A673 (cell line): ENCODE measurements at regions not wholly inside any gene's neighbourhood (a gene's known extent, or its start where the extent isn't known, plus 50 kb on each side); places are given as distances from the start of the nearest gene placed in this dataset.

Source experiments
- BruUV-seq: library from RNA; stranded (reverse); fragments of 400-500 nt; replicated peaks from 2 replicates; lab custom pipeline; 2021; lab: Mats Ljungman, UMichigan
- CTCF ChIA-PET: fragments of 300-600 bp; sonication (Branson Sonifier 250); formaldehyde crosslinking; loops from one replicate; lab custom pipeline; 2022; ENCODE audit warnings: antibody characterized with exemption; lab: Charles Lee
- POLR2A ChIA-PET: fragments of 300-600 bp; sonication (Branson Sonifier 250); formaldehyde crosslinking; loops from one replicate; lab custom pipeline; 2022; ENCODE audit warnings: antibody characterized with exemption; ENCODE audit not compliant: low non-redundant PET; lab: Charles Lee
- DNase-seq: peaks from one replicate; pipeline ENCODE4 v3.0.0-alpha.2; 2015; ENCODE audit warnings: low spot score
- H3K27ac ChIP-seq: fragments of 200-600 bp; sonication (generic); 2 replicates; pipeline ENCODE4 v1.5.1; 2016; ENCODE audit warnings: mixed run types, low read depth, mild to moderate bottlenecking, mixed read lengths, antibody characterized with exemption, low read length; ENCODE audit not compliant: poor library complexity, severe bottlenecking
- H3K27me3 ChIP-seq: fragments of 200-600 bp; sonication (generic); replicated peaks from 2 replicates; pipeline ENCODE4 v1.6.1; 2017; ENCODE audit warnings: mixed run types, low read depth, mild to moderate bottlenecking, mixed read lengths, antibody characterized with exemption, low read length; ENCODE audit not compliant: insufficient read depth, poor library complexity
- H3K36me3 ChIP-seq: fragments of 200-600 bp; sonication (generic); 2 replicates; pipeline ENCODE4 v1.6.1; 2016; ENCODE audit warnings: mixed run types, mild to moderate bottlenecking, mixed read lengths, antibody characterized with exemption, low read length; ENCODE audit not compliant: insufficient read depth, poor library complexity, severe bottlenecking
- H3K4me1 ChIP-seq: fragments of 200-600 bp; sonication (generic); 2 replicates; pipeline ENCODE4 v1.6.1; 2017; ENCODE audit warnings: mixed run types, mild to moderate bottlenecking, mixed read lengths, antibody characterized with exemption, low read length; ENCODE audit not compliant: insufficient read depth, poor library complexity, severe bottlenecking
- H3K4me3 ChIP-seq: fragments of 200-600 bp; sonication (generic); 2 replicates; pipeline ENCODE4 v1.5.1; 2016; ENCODE audit warnings: low read depth, mixed run types, mild to moderate bottlenecking, mixed read lengths, low read length; ENCODE audit not compliant: poor library complexity, severe bottlenecking
- H3K9me3 ChIP-seq: fragments of 200-600 bp; sonication (generic); 2 replicates; pipeline ENCODE4 v1.6.1; 2016; ENCODE audit warnings: mixed run types, low read depth, mild to moderate bottlenecking, mixed read lengths, antibody characterized with exemption, low read length; ENCODE audit not compliant: poor library complexity, severe bottlenecking
- EZH2 ChIP-seq: fragments of 200-600 bp; sonication (generic); IDR thresholded peaks from 2 replicates; pipeline ENCODE4 v1.6.1; 2017; ENCODE audit warnings: borderline replicate concordance, low read depth, mild to moderate bottlenecking, mixed read lengths, antibody characterized with exemption, low read length; ENCODE audit not compliant: poor library complexity, severe bottlenecking
- intact Hi-C: fragments of 100-400 bp; cut with micrococcal nuclease; formaldehyde crosslinking; loops from one replicate; pipeline ENCODE4 v1.10.0; 2022; ENCODE audit not compliant: unreplicated experiment
- TF ChIP-seq, protein P1 (sequence below): fragments of 300-800, 200-600 bp; sonication (generic); conservative IDR thresholded peaks from 2 replicates; pipeline ENCODE4 v1.5.1; 2017; ENCODE audit warnings: low read depth, mild to moderate bottlenecking, antibody characterized with exemption, low read length, moderate library complexity, mixed read lengths

- POLR2A ChIA-PET: no interaction called here
Observed at GRCh38 chr15:53115563-53115962, 325.4 kb upstream of the ONECUT1 start.

DNA sequence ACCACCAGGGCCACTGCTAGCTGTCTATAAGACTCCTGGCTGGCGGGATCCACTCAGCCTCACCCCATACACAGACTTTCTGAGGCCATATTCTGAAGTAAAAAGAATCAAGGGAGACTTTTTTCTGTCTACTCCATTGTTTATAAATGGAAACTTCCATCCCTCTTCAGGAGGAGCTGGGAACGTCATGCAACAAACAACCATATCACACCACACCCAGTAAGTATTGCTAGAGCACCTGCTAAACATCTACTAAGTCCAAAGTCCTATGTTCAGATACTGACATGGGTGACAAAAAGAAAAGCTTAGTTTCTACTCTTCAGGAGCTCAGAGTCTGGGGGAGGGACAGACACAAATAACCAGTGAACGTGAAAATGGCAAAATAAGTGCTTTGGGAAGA lies 324.8 kb upstream of the ONECUT1 start:
- ChIA-PET CTCF (no interaction called here), POLR2A (no interaction called here)
- no peak for TF ChIP-seq EZH2
- TF ChIP-seq, protein P1, sequence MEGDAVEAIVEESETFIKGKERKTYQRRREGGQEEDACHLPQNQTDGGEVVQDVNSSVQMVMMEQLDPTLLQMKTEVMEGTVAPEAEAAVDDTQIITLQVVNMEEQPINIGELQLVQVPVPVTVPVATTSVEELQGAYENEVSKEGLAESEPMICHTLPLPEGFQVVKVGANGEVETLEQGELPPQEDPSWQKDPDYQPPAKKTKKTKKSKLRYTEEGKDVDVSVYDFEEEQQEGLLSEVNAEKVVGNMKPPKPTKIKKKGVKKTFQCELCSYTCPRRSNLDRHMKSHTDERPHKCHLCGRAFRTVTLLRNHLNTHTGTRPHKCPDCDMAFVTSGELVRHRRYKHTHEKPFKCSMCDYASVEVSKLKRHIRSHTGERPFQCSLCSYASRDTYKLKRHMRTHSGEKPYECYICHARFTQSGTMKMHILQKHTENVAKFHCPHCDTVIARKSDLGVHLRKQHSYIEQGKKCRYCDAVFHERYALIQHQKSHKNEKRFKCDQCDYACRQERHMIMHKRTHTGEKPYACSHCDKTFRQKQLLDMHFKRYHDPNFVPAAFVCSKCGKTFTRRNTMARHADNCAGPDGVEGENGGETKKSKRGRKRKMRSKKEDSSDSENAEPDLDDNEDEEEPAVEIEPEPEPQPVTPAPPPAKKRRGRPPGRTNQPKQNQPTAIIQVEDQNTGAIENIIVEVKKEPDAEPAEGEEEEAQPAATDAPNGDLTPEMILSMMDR: no peak
- Histone ChIP-seq H3K27me3 (no peaks in the 10 kb centered on the region), H3K27ac (no peak overlapping the region), H3K9me3 (no peaks in the 10 kb centered on the region), H3K4me1 (no peaks in the 10 kb centered on the region), H3K36me3 (no peaks in the 10 kb centered on the region), H3K4me3 (no peak overlapping the region)
- intact Hi-C loops: no loop called here
- DNase-seq: no peak
- no TSS peak for BruUV-seq

More at GRCh38 chr15:53115563-53115962, 325.4 kb upstream of the ONECUT1 start:
- intact Hi-C loops: no loop called here
- Histone ChIP-seq H3K4me1 (no peaks in the 10 kb centered on the region), H3K27me3 (no peaks in the 10 kb centered on the region), H3K4me3 (no peak overlapping the region), H3K9me3 (no peaks in the 10 kb centered on the region), H3K27ac (no peak overlapping the region), H3K36me3 (no peaks in the 10 kb centered on the region)
- CTCF ChIA-PET: no interaction called here
- no peak for DNase-seq
- no TSS peak for BruUV-seq
- TF ChIP-seq, protein P1: no peak
- TF ChIP-seq EZH2: no peak

GRCh38 chr15:53110999-53111398 lies 320.9 kb upstream of the ONECUT1 start:
- intact Hi-C loops: no loop called here
- no peak overlapping the region for H3K4me3 ChIP-seq
- BruUV-seq: no TSS peak

More at GRCh38 chr15:53110999-53111398, 320.9 kb upstream of the ONECUT1 start:
- H3K36me3 ChIP-seq: no peaks in the 10 kb centered on the region
- ChIA-PET POLR2A (no interaction called here), CTCF (no interaction called here)
- no peaks in the 10 kb centered on the region for H3K27me3 ChIP-seq
- no peaks in the 10 kb centered on the region for H3K4me1 ChIP-seq
- no peak for DNase-seq
- no peak overlapping the region for H3K27ac ChIP-seq
- no peak for TF ChIP-seq EZH2
- TF ChIP-seq, protein P1: no peak
- H3K9me3 ChIP-seq: no peaks in the 10 kb centered on the region
